ENCODE measurements at regions not wholly inside any gene's neighbourhood (a gene's known extent, or its start where the extent isn't known, plus 50 kb on each side); places are given as distances from the start of the nearest gene placed in this dataset.
"Not testable (repeated sequence)": the region's sequence is repeated elsewhere in the genome, so short reads cannot be mapped to it uniquely, and the experiment has no call there.

- DNase-seq: no peak
Measured at GRCh38 chr13:103883698-103884097, 817.5 kb upstream of the SLC10A2 start.

- DNase-seq: no peak
Measured at GRCh38 chr13:103883164-103883563, 816.9 kb upstream of the SLC10A2 start.

DNA sequence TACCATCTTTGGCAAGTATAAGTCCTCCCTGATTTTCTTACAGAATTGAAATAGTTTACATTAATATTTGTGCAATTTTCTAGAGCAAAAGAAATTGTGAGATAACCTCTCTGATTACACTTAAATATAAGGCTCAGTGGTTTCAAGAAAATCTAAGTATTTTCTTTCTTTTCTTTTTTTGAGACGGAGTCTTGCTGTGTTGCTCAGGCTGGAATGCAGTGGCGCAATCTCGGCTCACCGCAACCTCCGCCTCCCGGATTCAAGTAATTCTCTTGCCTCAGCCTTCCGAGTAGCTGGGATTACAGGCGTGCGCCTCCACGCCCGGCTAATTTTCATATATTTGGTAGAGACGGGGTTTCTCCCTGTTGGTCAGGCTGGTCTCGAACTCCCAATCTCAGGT, 813.9 kb upstream of the SLC10A2 start:
- DNase-seq: not testable (repeated sequence)

GRCh38 chr13:103878891-103879605, 812.8 kb upstream of the SLC10A2 start:
- DNase-seq: no peak

DNA sequence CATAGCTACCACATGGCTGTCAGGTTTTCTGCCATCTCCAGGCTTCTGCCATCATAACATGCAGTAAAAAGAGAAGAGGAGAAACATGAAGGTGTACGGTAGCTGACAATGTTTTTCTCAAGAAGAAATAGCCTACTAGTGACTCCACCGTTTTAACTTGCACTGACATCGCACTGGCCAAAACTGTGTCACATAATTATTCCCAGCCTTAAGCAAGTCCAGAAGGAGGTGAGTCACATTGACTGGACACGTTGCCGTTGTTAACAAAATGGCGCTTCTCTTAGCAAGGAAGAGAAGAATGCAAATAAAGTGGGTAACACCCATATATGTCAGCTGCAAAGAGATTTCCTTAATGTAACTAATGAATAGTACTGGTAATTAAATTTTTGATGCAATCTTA, 810.4 kb upstream of the SLC10A2 start:
- no peak for DNase-seq

- DNase-seq: no peak
Measured at GRCh38 chr13:103873725-103874124, 807.5 kb upstream of the SLC10A2 start.

GRCh38 chr13:103866048-103866447, 799.8 kb upstream of the SLC10A2 start:
- DNase-seq: no peak

- no peak for DNase-seq
Measured at GRCh38 chr13:103862525-103862924, 796.3 kb upstream of the SLC10A2 start.

GRCh38 chr13:103859952-103860351, 793.7 kb upstream of the SLC10A2 start:
- DNase-seq: no peak

GRCh38 chr13:103852036-103852435, 785.8 kb upstream of the SLC10A2 start:
- no peak for DNase-seq

DNA sequence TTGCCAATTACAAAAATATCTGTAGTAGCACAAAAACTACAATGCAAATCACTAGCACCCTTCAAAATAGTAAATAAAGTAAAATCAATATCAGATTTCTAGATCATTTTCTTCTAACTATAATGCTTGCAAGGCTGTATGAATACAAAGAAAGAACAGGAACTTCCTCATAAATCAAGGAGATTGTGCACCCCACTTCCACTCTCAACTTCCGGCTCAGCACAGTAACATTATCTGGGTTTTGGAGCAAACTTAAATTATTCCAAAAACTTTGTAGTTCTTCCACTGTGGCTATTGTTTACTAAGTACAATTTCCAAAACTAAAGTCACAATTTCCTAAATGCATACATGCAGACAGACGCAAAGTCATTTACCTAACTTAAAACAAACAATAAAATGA, 778.3 kb upstream of the SLC10A2 start:
- DNase-seq: no peak

GRCh38 chr13:103839460-103839859, 773.2 kb upstream of the SLC10A2 start:
- no peak for DNase-seq

GRCh38 chr13:103835052-103835451, 768.8 kb upstream of the SLC10A2 start:
- DNase-seq: no peak

GRCh38 chr13:103833294-103833852, 767.2 kb upstream of the SLC10A2 start:
- no peak for DNase-seq

- no peak for DNase-seq
Measured at GRCh38 chr13:103815619-103816018, 749.4 kb upstream of the SLC10A2 start.

GRCh38 chr13:103812971-103813370, 746.8 kb upstream of the SLC10A2 start:
- no peak for DNase-seq

DNA sequence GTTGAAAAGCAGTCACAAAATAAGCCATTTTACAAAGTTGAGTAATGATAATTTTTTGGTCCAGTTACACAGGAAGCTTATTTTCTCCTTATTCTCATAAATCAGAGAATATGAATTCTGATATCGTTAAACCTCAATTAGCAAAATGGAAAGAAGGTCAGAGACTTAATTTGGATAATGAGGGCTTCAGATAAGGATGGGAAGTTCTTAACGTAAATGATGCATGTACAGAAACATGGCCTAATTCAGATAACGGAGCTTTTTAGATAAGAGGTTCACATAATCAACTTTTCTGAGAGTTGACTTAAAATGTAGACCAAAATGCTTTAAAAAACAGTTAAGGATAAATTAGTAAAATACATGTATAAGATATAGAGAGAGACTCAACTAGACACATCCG, 746.3 kb upstream of the SLC10A2 start:
- no peak for DNase-seq

DNA sequence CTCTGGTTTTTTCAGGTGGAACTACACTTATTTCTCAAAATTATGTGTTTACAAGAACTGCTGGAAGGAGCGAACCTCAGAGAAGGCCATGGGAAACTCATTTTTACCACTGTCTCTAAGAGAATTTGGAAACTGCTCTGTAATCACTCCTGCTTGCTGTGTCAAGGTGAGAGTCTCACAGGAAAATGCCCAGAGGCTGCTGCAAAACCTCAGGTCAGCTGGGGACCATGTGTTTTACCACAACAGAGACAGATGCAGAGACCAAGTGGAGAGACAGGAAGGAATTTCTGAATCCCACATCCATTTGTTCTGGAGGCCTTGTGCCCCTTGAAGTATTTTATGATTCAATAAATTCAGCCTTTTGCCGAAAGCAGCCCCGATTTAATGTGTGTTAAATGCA, 743.8 kb upstream of the SLC10A2 start:
- DNase-seq: no peak

DNA sequence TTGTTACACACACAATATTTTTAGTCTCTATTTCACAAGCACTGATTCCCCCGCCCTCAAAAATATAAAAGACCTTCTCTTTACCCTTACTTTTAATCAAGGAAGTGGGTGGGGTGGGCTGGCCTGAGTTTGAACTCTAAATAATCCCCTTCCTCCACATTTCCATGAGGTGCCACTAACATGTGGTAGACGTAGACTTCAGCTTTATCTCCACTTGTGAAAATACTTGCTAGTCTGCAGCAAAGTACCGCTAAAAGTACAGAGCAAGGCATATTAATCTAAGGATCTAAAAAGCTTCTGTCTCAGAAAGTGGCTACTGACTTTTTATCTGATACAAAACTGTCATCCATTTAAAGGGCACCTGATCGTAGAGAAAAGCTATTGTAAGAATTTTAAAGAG, 739.6 kb upstream of the SLC10A2 start:
- no peak for DNase-seq

- DNase-seq: no peak
Measured at GRCh38 chr13:103803349-103803748, 737.1 kb upstream of the SLC10A2 start.

DNA sequence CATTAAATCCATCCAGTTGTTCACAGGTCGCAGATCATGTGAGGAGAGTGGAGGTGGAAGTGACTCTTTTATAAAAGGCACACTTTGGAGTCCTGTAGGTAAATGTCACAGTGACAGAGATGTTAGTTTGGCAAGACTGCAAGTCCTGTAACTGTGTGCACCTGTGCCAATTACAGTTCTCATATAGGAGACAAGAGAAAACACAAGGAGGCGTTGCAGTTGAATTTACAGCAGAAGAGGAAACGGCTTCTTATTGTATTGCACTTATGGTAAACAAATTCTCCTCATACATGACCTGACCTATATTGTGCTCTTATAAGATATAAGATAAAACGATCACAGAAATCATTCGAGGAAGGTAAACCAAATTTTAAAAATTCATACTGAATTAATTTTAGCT, 732.8 kb upstream of the SLC10A2 start:
- no peak for DNase-seq

GRCh38 chr13:103795892-103796478, 729.8 kb upstream of the SLC10A2 start:
- no peak for DNase-seq

DNA sequence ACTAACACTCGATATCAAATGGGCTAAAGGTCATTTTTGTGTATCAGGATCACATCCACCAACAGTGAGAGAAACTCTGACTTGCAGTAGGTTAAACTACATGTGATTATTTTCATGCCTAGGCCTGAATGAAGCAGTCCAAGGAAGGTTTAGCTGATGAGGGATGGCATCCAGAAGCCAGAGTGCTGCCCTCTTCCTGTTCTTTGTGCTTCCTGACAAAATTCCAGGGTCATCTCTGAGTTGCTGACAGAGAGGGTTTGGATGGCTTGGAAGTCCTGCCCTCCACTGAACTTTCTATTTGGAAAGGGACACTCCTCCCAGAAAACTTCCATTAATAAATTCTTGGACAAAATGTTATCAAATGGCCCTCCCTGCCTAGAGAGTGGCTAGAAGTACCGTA, 728.3 kb upstream of the SLC10A2 start:
- DNase-seq: no peak

GRCh38 chr13:103788061-103788652, 721.9 kb upstream of the SLC10A2 start:
- DNase-seq: no peak

Data from activated CD8-positive, alpha-beta memory T cell treated with anti-CD3 and anti-CD28 coated beads for 24 hours (primary cell).